ENCODE measurements at regions not wholly inside any gene's neighbourhood (a gene's known extent, or its start where the extent isn't known, plus 50 kb on each side); places are given as distances from the start of the nearest gene placed in this dataset.
"Not testable (repeated sequence)": the region's sequence is repeated elsewhere in the genome, so short reads cannot be mapped to it uniquely, and the experiment has no call there.

GRCh38 chr1:112855152-112855828 is 100.7 kb downstream of the SLC16A1 start:
- DNase-seq (ENCODE audit: low read depth) = no peak

GRCh38 chr1:112854368-112854984 is 101.5 kb downstream of the SLC16A1 start:
- DNase-seq (ENCODE audit: low read depth) = not testable (repeated sequence)

- not testable (repeated sequence) for DNase-seq (ENCODE audit: low read depth)
Measured at GRCh38 chr1:112853915-112854314, 102.1 kb downstream of the SLC16A1 start.

- DNase-seq (ENCODE audit: low read depth) = no peak
Measured at GRCh38 chr1:112852934-112853333, 103.1 kb downstream of the SLC16A1 start.

- no peak for DNase-seq (ENCODE audit: low read depth)
Measured at GRCh38 chr1:112852276-112852675, 103.7 kb downstream of the SLC16A1 start.

- DNase-seq (ENCODE audit: low read depth) = no peak
Measured at GRCh38 chr1:112850034-112850757, 105.8 kb downstream of the SLC16A1 start.

- DNase-seq (ENCODE audit: low read depth) = no peak
Measured at GRCh38 chr1:112849425-112850033, 106.5 kb downstream of the SLC16A1 start.

- no peak for DNase-seq (ENCODE audit: low read depth)
Measured at GRCh38 chr1:112841825-112842224, 114.2 kb downstream of the SLC16A1 start.

GRCh38 chr1:112840631-112841624 is 115.1 kb downstream of the SLC16A1 start:
- peak; percentile 35 for DNase-seq (ENCODE audit: low read depth)

GRCh38 chr1:112836642-112837041 is 119.4 kb downstream of the SLC16A1 start:
- no peak for DNase-seq (ENCODE audit: low read depth)

GRCh38 chr1:112833806-112834205 is 118.7 kb upstream of the PPM1J start:
- DNase-seq (ENCODE audit: low read depth) = no peak

GRCh38 chr1:112832259-112832658 is 117.1 kb upstream of the PPM1J start:
- DNase-seq (ENCODE audit: low read depth) = not testable (repeated sequence)

GRCh38 chr1:112829691-112830090 is 114.6 kb upstream of the PPM1J start:
- DNase-seq (ENCODE audit: low read depth) = not testable (repeated sequence)

GRCh38 chr1:112828716-112829115 is 113.6 kb upstream of the PPM1J start:
- DNase-seq (ENCODE audit: low read depth) = no peak

GRCh38 chr1:112827391-112827790 is 112.3 kb upstream of the PPM1J start:
- not testable (repeated sequence) for DNase-seq (ENCODE audit: low read depth)

GRCh38 chr1:112826217-112826944 is 111.2 kb upstream of the PPM1J start:
- peak; percentile 18 for DNase-seq (ENCODE audit: low read depth)

GRCh38 chr1:112825563-112826216 is 110.6 kb upstream of the PPM1J start:
- DNase-seq (ENCODE audit: low read depth) = not testable (repeated sequence)

- not testable (repeated sequence) for DNase-seq (ENCODE audit: low read depth)
Measured at GRCh38 chr1:112825075-112825474, 109.9 kb upstream of the PPM1J start.

GRCh38 chr1:112821307-112822063 is 106.4 kb upstream of the PPM1J start:
- DNase-seq (ENCODE audit: low read depth) = not testable (repeated sequence)

All from CMK (cell line).